Fibroblast of pulmonary artery (primary cell): ENCODE measurements at regions not wholly inside any gene's neighbourhood (a gene's known extent, or its start where the extent isn't known, plus 50 kb on each side); places are given as distances from the start of the nearest gene placed in this dataset.

Experiments used
- DNase-seq: peaks from one replicate; pipeline ENCODE4 v3.0.0-alpha.2; 2010; ENCODE audit warnings: low read depth
- H3K4me3 ChIP-seq: replicated peaks from 2 replicates; pipeline ENCODE4 v1.5.1; 2011; ENCODE audit warnings: low read depth, mild to moderate bottlenecking, control low read depth, low read length, moderate library complexity
- CTCF ChIP-seq: IDR thresholded peaks from 2 replicates; pipeline ENCODE4 v1.5.1; 2011; ENCODE audit warnings: mild to moderate bottlenecking, control low read depth, low read length, inconsistent platforms; ENCODE audit errors: missing control alignments

GRCh38 chr17:73861543-73861942, 217.3 kb upstream of the SDK2 start:
- no peak for TF ChIP-seq CTCF
- no peak for DNase-seq
- no peak overlapping the region for H3K4me3 ChIP-seq

GRCh38 chr17:73863761-73864535, 219.7 kb upstream of the SDK2 start:
- DNase-seq = no peak
- H3K4me3 ChIP-seq = no peak overlapping the region
- TF ChIP-seq CTCF = no peak

GRCh38 chr17:73865831-73866230, 221.6 kb upstream of the SDK2 start:
- H3K4me3 ChIP-seq = no peak overlapping the region
- DNase-seq = no peak

GRCh38 chr17:73867056-73867455, 222.8 kb upstream of the SDK2 start:
- no peak for TF ChIP-seq CTCF
- DNase-seq = no peak
- no peak overlapping the region for H3K4me3 ChIP-seq

More at GRCh38 chr17:73865831-73866230, 221.6 kb upstream of the SDK2 start:
- TF ChIP-seq CTCF = no peak

GRCh38 chr17:73870068-73870467, 225.8 kb upstream of the SDK2 start:
- TF ChIP-seq CTCF = no peak
- H3K4me3 ChIP-seq = no peak overlapping the region
- DNase-seq = no peak

- DNase-seq = no peak
- TF ChIP-seq CTCF = no peak
- no peak overlapping the region for H3K4me3 ChIP-seq
Observed at GRCh38 chr17:73870473-73870872, 226.2 kb upstream of the SDK2 start.

GRCh38 chr17:73872816-73873215, 228.6 kb upstream of the SDK2 start:
- DNase-seq = no peak
- TF ChIP-seq CTCF = no peak

More at GRCh38 chr17:73872816-73873215, 228.6 kb upstream of the SDK2 start:
- H3K4me3 ChIP-seq = no peak overlapping the region
